GM18858 (cell line): ENCODE measurements at regions not wholly inside any gene's neighbourhood (a gene's known extent, or its start where the extent isn't known, plus 50 kb on each side); places are given as distances from the start of the nearest gene placed in this dataset.
"Not testable (repeated sequence)": the region's sequence is repeated elsewhere in the genome, so short reads cannot be mapped to it uniquely, and the experiment has no call there.

Experiments
- ATAC-seq: cut with Tn5 transposase; IDR thresholded peaks from one replicate; pipeline ENCODE4 v1.9.1; 2021; ENCODE audit not compliant: unreplicated experiment

DNA sequence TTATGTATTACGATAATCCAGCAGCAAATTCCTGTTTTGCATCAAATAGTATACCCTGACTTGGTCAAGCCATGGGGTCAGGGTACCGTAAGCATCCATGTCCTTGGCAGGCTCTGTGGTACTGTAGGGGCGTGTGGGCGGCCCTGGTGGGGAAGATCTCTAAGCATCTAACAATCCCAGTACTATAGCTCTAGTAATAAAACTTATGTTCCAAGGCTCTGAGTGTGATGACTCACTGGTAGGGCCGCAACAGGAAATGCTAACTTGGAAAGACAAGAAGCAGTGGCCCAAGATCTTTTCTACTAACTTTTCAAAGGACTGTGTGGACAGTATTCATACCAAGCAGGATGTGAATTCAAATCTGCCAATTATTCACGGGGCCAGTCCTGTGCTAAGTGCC, 63.8 kb downstream of the CLEC18A start:
- not testable (repeated sequence) for ATAC-seq

GRCh38 chr16:70016751-70017150, 65.6 kb downstream of the CLEC18A start:
- not testable (repeated sequence) for ATAC-seq

DNA sequence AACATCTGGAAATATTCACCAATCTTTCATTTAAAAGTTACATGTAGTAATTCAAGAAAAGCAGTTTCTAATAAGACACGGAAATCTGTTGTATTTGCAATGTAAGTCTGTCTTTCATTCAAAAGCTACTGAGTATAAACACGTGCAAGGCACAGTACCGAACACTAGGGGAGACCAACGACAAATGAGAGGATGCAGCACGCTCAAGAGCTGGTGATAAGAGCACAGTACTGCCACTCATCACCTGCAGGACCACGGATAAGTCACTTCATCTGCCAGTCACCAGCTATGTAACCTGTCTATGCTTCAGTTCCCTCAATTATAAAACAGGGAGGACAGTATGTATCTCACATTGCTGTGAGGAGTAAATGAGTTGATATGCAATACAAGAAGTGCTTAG, 67.1 kb downstream of the CLEC18A start:
- peak; percentile 46 for ATAC-seq

GRCh38 chr16:70023207-70023606, 72.1 kb downstream of the CLEC18A start:
- ATAC-seq, result not testable (repeated sequence)

- ATAC-seq, result not testable (repeated sequence)
Observed at GRCh38 chr16:70023956-70024355, 72.8 kb downstream of the CLEC18A start.

DNA sequence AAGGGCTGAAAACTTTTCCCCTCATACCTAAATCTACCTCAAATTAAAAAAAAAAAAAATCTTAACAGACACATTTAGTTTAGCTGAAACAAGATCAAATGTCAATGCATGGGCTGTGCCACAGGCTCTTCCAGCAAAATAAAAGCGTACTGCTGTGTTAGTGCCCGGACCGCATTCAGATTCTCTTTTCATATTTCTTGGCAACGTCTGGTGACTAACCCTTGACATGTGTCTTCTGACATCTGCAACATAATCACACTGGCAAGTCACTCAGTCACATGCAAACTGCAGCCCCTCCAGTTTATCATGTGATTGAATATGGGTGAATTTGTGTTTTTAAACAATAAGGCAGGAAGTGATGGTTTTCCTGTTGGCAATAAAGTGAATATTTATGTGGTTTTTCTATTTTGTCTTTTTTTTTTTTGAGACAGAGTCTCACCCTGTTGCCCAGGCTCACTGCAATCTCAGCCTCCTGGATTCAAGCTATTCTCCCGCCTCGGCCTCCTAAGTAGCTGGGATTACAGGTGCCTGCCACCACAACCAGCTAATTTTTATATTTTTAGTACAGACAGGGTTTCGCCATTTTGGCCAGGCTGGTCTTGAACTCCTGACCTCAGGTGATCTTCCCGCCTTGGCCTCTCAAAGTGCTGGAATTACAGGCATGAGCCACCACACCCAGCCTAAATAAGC, 75.2 kb downstream of the CLEC18A start:
- not testable (repeated sequence) for ATAC-seq

DNA sequence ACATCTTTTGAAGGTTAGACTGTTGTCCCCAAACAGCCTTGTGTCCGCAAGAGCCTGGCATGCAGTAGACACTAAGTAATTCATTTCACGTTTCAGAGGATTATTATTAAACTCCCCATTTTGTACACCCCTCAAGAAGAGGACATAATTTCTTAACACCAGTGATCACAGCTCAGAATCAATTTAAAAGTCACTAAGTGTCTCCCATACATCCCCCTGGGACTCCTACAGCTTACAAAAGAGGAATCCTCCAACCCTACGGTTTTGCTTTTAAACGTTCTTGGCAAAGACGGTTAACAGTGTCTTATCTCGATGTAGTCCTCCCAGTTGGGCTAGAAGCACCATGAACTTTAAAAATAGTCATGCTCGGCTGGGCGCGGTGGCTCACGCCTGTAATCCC, 81.2 kb upstream of the PDPR start:
- not testable (repeated sequence) for ATAC-seq

DNA sequence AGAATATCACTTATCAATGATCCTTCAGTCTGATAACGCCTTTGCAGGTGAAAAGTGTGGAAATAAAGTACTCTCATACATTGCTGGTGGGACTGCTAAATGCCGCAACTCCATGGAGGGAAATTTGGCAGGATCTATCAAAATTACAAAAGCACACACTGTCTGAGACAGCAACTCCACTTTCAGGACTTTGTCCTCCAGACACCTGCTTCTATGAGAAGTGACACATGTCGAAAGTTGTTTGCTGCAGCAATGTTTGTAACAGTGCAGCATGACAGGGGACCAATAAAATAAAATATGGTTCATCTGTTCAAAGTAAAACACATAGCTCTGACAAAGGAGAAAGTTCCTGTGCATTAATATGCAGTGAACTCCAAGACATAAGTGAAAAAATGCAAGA, 76.2 kb upstream of the PDPR start:
- not testable (repeated sequence) for ATAC-seq

GRCh38 chr16:70040554-70040953, 73.6 kb upstream of the PDPR start:
- ATAC-seq, result not testable (repeated sequence)

DNA sequence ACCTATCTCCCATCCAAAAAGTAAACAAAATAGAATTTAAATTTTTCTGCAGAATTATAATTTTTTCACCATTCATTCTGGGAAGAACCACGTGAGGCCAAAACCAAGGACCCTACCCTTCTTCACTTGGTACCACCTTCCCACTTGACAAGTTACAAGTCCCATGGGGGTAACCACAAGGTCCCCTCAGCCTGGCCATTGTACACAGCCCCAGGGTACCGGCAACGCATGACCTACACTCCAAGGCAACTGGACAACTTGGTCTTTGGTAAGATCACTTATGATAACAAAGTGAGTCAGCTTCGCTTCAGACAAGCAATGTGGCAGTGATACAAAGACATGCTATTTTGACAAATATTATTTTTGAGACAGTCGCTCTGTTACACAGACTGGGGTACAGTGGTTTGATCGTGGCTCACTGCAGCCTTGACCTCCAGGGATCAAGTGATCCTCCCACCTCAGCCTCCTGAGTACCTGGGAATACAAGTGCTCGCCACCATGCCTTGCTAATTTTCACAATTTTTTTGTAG, 70.5 kb upstream of the PDPR start:
- not testable (repeated sequence) for ATAC-seq

DNA sequence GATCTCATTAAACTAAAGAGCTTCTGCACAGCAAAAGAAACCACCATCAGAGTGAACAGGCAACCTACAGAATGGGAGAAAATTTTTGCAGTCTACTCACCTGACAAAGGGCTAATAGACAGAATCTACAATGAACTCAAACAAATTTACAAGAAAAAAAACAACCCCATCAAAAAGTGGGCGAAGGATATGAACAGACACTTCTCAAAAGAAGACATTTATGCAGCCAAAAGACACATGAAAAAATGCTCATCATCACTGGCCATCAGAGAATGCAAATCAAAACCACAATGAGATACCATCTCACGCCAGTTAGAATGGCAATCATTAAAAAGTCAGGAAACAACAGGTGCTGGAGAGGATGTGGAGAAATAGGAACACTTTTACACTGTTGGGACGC, 67.6 kb upstream of the PDPR start:
- ATAC-seq, result not testable (repeated sequence)

- not testable (repeated sequence) for ATAC-seq
Observed at GRCh38 chr16:70048083-70048482, 66.0 kb upstream of the PDPR start.

- ATAC-seq, result not testable (repeated sequence)
Observed at GRCh38 chr16:70058056-70058455, 56.1 kb upstream of the PDPR start.

GRCh38 chr16:70059429-70059828, 54.7 kb upstream of the PDPR start:
- not testable (repeated sequence) for ATAC-seq

GRCh38 chr16:70060521-70061027, 53.6 kb upstream of the PDPR start:
- not testable (repeated sequence) for ATAC-seq

- ATAC-seq, result not testable (repeated sequence)
Observed at GRCh38 chr16:70061671-70062218, 52.4 kb upstream of the PDPR start.

- ATAC-seq, result not testable (repeated sequence)
Observed at GRCh38 chr16:70062947-70063346, 51.2 kb upstream of the PDPR start.
